Activated T-helper 1 cell treated with anti-CD3 and anti-CD28 coated beads, Interleukin-12 subunit alpha, Interleukin-12 subunit beta, Interleukin-2, Interleukin-4 antibody, amounts not matched to agents 30 ng/mL and 10 ng/mL and 1 ng/mL, durations not matched to agents 14 hours and 24 hours and 36 hours (primary cell): ENCODE measurements at regions not wholly inside any gene's neighbourhood (a gene's known extent, or its start where the extent isn't known, plus 50 kb on each side); places are given as distances from the start of the nearest gene placed in this dataset.

Source experiments
- DNase-seq: peaks from one replicate; pipeline ENCODE4 v3.0.0; 2021; ENCODE audit warnings: low spot score
- H3K27ac Mint-ChIP-seq: one replicate; pipeline ENCODE4 v1.8.0; 2021; ENCODE audit warnings: mild to moderate bottlenecking, mixed read lengths
- H3K27me3 Mint-ChIP-seq: one replicate; pipeline ENCODE4 v1.8.0; 2022; ENCODE audit warnings: mild to moderate bottlenecking, moderate library complexity, mixed read lengths; ENCODE audit not compliant: insufficient read depth
- H3K36me3 Mint-ChIP-seq: one replicate; pipeline ENCODE4 v1.8.0; 2021; ENCODE audit warnings: low read depth, mixed read lengths
- H3K4me1 Mint-ChIP-seq: one replicate; pipeline ENCODE4 v1.8.0; 2021; ENCODE audit warnings: low read depth, mixed read lengths
- H3K4me3 Mint-ChIP-seq: one replicate; pipeline ENCODE4 v1.8.0; 2021; ENCODE audit warnings: mild to moderate bottlenecking, moderate library complexity, mixed read lengths
- H3K9me3 Mint-ChIP-seq: one replicate; pipeline ENCODE4 v1.8.0; 2021; ENCODE audit warnings: mixed read lengths
- intact Hi-C: fragments of 100-400 bp; cut with micrococcal nuclease; formaldehyde crosslinking; loops from one replicate; pipeline ENCODE4 v1.15.1; 2024

- intact Hi-C loops: no loop called here
- H3K4me1 Mint-ChIP-seq: no peaks in the 10 kb centered on the region
- H3K4me3 Mint-ChIP-seq: no peak overlapping the region
- H3K9me3 Mint-ChIP-seq: no peaks in the 10 kb centered on the region
- peaks cover 4% of the 10 kb centered on the region for H3K27me3 Mint-ChIP-seq
- H3K36me3 Mint-ChIP-seq: no peaks in the 10 kb centered on the region
- no peak overlapping the region for H3K27ac Mint-ChIP-seq
- DNase-seq: no peak
Observed at GRCh38 chr10:129329385-129330055, 137.5 kb upstream of the MGMT start.

DNA sequence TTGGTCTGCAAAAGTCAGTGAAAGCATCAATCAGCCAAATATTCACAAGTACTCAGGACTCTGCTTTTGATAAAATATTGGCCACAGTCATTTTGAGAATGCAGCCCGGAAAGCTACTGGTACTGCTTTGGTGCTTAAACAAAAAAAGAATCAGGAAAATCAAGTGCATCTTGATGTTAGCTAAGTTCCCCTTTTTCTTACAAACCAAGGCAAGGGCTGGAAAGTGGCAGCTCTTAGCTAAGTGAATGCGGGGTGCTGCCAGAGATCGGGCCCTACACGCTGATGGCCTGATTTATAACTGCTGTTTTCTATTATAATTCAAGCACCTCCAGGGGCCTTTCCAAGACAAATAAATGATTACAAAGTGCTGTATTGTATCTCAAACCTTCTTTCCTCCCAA lies 136.8 kb upstream of the MGMT start:
- no peaks in the 10 kb centered on the region for H3K4me1 Mint-ChIP-seq
- no peak for DNase-seq
- H3K4me3 Mint-ChIP-seq: no peak overlapping the region
- no peak overlapping the region for H3K27ac Mint-ChIP-seq
- H3K9me3 Mint-ChIP-seq: no peaks in the 10 kb centered on the region
- H3K36me3 Mint-ChIP-seq: no peaks in the 10 kb centered on the region
- peaks cover 4% of the 10 kb centered on the region for H3K27me3 Mint-ChIP-seq
- intact Hi-C loops: no loop called here

- intact Hi-C loops: no loop called here
- Mint-ChIP-seq H3K9me3 (no peaks in the 10 kb centered on the region), H3K36me3 (no peaks in the 10 kb centered on the region), H3K27me3 (peaks cover 4% of the 10 kb centered on the region), H3K27ac (no peak overlapping the region), H3K4me3 (no peak overlapping the region), H3K4me1 (no peaks in the 10 kb centered on the region)
- DNase-seq: no peak
Observed at GRCh38 chr10:129331207-129331838, 135.7 kb upstream of the MGMT start.

DNA sequence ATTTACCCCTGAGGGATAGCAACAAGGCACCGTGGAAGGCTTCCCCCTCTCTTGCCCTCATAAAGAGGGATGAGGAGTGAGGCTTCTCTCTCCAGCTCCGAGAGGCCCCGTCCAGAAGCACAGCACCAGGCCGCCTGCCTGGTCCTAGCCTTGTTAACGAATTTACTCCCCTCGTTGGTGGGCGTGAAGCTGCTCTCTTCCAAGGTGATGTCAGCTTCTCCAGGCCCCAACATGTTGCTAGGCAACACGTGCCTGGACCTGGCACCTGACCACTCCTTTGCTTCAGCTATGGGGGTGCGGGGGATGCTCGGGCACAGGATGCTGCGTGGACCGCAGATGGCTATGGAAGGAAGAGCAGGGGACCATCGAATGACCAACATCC lies 135.2 kb upstream of the MGMT start:
- no peaks in the 10 kb centered on the region for H3K4me1 Mint-ChIP-seq
- peaks cover 6% of the 10 kb centered on the region for H3K27me3 Mint-ChIP-seq
- no peak overlapping the region for H3K27ac Mint-ChIP-seq
- no peak for DNase-seq
- intact Hi-C loops: no loop called here
- no peaks in the 10 kb centered on the region for H3K9me3 Mint-ChIP-seq
- no peaks in the 10 kb centered on the region for H3K36me3 Mint-ChIP-seq
- H3K4me3 Mint-ChIP-seq: no peak overlapping the region

GRCh38 chr10:129332476-129332875 lies 134.6 kb upstream of the MGMT start:
- H3K9me3 Mint-ChIP-seq: no peaks in the 10 kb centered on the region
- intact Hi-C loops: no loop called here
- no peaks in the 10 kb centered on the region for H3K36me3 Mint-ChIP-seq
- DNase-seq: no peak
- no peak overlapping the region for H3K27ac Mint-ChIP-seq
- no peak overlapping the region for H3K4me3 Mint-ChIP-seq
- H3K27me3 Mint-ChIP-seq: peaks cover 6% of the 10 kb centered on the region
- H3K4me1 Mint-ChIP-seq: no peaks in the 10 kb centered on the region

DNA sequence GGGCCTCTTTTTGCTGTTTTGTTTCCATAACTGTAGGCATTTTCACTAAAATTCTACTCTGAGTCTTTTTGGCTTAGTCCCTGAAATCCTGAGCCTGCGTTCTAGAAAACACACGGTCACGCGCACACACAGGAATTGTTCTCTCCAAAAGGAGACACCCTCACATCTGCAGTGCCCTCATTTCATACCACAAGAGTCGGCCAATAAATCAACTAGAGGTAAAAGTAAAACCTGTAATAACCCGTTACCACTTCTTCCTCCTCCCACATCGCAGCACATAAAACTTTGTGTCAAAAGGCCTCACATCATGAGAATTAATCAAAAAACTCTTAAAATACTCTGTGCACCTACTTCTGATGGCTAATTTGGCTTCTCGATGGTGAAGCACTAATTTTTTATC lies 133.3 kb upstream of the MGMT start:
- peaks cover 6% of the 10 kb centered on the region for H3K27me3 Mint-ChIP-seq
- H3K27ac Mint-ChIP-seq: no peak overlapping the region
- intact Hi-C loops: no loop called here
- no peak overlapping the region for H3K4me3 Mint-ChIP-seq
- no peaks in the 10 kb centered on the region for H3K36me3 Mint-ChIP-seq
- DNase-seq: no peak
- H3K9me3 Mint-ChIP-seq: no peaks in the 10 kb centered on the region
- no peaks in the 10 kb centered on the region for H3K4me1 Mint-ChIP-seq

DNA sequence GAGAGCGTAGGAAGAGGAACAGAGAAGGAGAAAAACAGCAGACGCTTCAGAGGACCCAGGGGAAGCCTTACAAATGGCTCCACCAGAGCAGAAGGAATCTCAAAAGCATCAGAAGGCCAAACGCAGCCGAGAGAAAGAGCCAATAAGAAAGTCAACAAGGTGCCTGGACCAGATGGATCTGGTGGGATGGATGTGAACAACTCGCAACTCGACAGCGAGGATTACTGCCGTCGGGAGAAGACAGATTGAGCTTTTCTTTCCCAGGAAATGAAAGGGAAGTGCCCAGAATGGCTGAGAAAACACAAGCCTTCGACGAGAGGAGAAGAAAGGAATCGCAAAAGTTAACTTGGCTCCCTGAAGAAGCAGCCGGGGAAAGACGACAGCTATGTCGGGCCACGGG lies 132.8 kb upstream of the MGMT start:
- Mint-ChIP-seq H3K36me3 (no peaks in the 10 kb centered on the region), H3K9me3 (no peaks in the 10 kb centered on the region), H3K27ac (no peak overlapping the region), H3K4me1 (no peaks in the 10 kb centered on the region), H3K4me3 (no peak overlapping the region), H3K27me3 (peaks cover 6% of the 10 kb centered on the region)
- intact Hi-C loops: no loop called here
- DNase-seq: no peak

GRCh38 chr10:129335396-129335795 lies 131.6 kb upstream of the MGMT start:
- Mint-ChIP-seq H3K4me1 (no peaks in the 10 kb centered on the region), H3K27ac (no peak overlapping the region), H3K36me3 (no peaks in the 10 kb centered on the region), H3K9me3 (no peaks in the 10 kb centered on the region), H3K4me3 (no peak overlapping the region), H3K27me3 (peaks cover 4% of the 10 kb centered on the region)
- DNase-seq: no peak
- intact Hi-C loops: no loop called here

GRCh38 chr10:129335942-129336341 lies 131.1 kb upstream of the MGMT start:
- DNase-seq: no peak
- H3K27me3 Mint-ChIP-seq: peaks cover 2% of the 10 kb centered on the region
- no peak overlapping the region for H3K4me3 Mint-ChIP-seq
- H3K4me1 Mint-ChIP-seq: no peaks in the 10 kb centered on the region
- H3K9me3 Mint-ChIP-seq: no peaks in the 10 kb centered on the region
- no peak overlapping the region for H3K27ac Mint-ChIP-seq
- intact Hi-C loops: no loop called here
- no peaks in the 10 kb centered on the region for H3K36me3 Mint-ChIP-seq

DNA sequence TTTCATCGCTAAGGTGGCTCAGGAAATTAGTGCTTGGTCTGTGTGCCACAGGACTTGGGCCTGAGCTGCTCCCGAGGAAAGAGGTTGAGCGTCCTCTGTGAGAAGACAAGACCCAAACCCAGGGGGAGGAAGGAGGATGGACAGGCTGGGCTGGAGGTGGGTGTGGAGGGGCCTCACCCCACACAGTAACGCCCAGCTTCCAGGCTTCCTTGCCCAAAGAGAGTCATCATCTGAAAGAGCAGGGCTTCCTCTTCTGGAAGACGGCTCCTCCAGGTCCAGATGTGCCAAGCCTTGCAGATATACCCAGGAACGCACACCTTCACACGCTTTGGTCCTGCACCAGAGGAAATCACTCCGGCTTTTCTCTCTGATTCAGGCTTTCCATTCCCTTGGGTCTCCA lies 127.8 kb upstream of the MGMT start:
- Mint-ChIP-seq H3K4me1 (no peaks in the 10 kb centered on the region), H3K4me3 (no peak overlapping the region), H3K27me3 (peaks cover 2% of the 10 kb centered on the region), H3K27ac (no peak overlapping the region), H3K9me3 (no peaks in the 10 kb centered on the region), H3K36me3 (no peaks in the 10 kb centered on the region)
- intact Hi-C loops: no loop called here
- DNase-seq: no peak

GRCh38 chr10:129339841-129340240 lies 127.2 kb upstream of the MGMT start:
- H3K4me1 Mint-ChIP-seq: no peaks in the 10 kb centered on the region
- no peak overlapping the region for H3K27ac Mint-ChIP-seq
- H3K36me3 Mint-ChIP-seq: no peaks in the 10 kb centered on the region
- no peak for DNase-seq
- no peaks in the 10 kb centered on the region for H3K9me3 Mint-ChIP-seq
- intact Hi-C loops: no loop called here
- H3K4me3 Mint-ChIP-seq: no peak overlapping the region
- peaks cover 2% of the 10 kb centered on the region for H3K27me3 Mint-ChIP-seq

GRCh38 chr10:129341087-129341486 lies 126.0 kb upstream of the MGMT start:
- H3K36me3 Mint-ChIP-seq: no peaks in the 10 kb centered on the region
- no peaks in the 10 kb centered on the region for H3K4me1 Mint-ChIP-seq
- H3K9me3 Mint-ChIP-seq: no peaks in the 10 kb centered on the region
- no peak overlapping the region for H3K27ac Mint-ChIP-seq
- no peak overlapping the region for H3K4me3 Mint-ChIP-seq
- peaks cover 2% of the 10 kb centered on the region for H3K27me3 Mint-ChIP-seq
- no peak for DNase-seq
- intact Hi-C loops: no loop called here

- intact Hi-C loops: no loop called here
- H3K36me3 Mint-ChIP-seq: no peaks in the 10 kb centered on the region
- DNase-seq: no peak
- H3K27me3 Mint-ChIP-seq: no peaks in the 10 kb centered on the region
- H3K9me3 Mint-ChIP-seq: no peaks in the 10 kb centered on the region
- H3K4me1 Mint-ChIP-seq: no peaks in the 10 kb centered on the region
- H3K4me3 Mint-ChIP-seq: no peak overlapping the region
- H3K27ac Mint-ChIP-seq: no peak overlapping the region
Observed at GRCh38 chr10:129342385-129342784, 124.7 kb upstream of the MGMT start.

DNA sequence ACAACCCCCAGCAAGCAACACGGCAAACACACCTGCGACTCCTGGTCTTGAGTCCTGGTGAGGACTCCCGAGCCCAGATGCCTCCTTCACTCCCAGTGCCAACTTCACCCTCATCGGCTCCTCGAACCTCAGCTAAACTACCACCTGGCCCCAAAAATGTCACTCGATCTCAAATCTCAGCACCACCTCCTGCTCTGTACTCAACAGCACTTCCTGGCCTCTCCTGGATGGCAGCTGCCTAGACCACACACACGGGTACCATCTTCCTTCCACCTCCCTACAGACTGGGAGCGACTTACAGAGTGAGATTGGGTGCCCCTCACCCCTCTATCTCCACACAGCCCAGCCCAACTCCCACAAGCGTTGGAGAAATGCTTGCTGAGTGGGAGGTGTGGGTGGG lies 123.9 kb upstream of the MGMT start:
- no peaks in the 10 kb centered on the region for H3K36me3 Mint-ChIP-seq
- intact Hi-C loops: no loop called here
- no peak overlapping the region for H3K27ac Mint-ChIP-seq
- DNase-seq: no peak
- H3K4me1 Mint-ChIP-seq: no peaks in the 10 kb centered on the region
- no peak overlapping the region for H3K4me3 Mint-ChIP-seq
- no peaks in the 10 kb centered on the region for H3K27me3 Mint-ChIP-seq
- no peaks in the 10 kb centered on the region for H3K9me3 Mint-ChIP-seq
